Astrocyte of the spinal cord (primary cell): ENCODE measurements at regions not wholly inside any gene's neighbourhood (a gene's known extent, or its start where the extent isn't known, plus 50 kb on each side); places are given as distances from the start of the nearest gene placed in this dataset.
"Not testable (repeated sequence)": the region's sequence is repeated elsewhere in the genome, so short reads cannot be mapped to it uniquely, and the experiment has no call there.

Source experiments
- DNase-seq: peaks from one replicate; pipeline ENCODE4 v3.0.0; 2011; ENCODE audit warnings: low read depth, low spot score
- H3K4me3 ChIP-seq: 2 replicates; pipeline ENCODE4 v1.5.1; 2011; ENCODE audit warnings: low read depth, mild to moderate bottlenecking, low read length, moderate library complexity
- in situ Hi-C: cut with HindIII; loops from 2 replicates; pipeline ENCODE4 v1.10.0; 2017; ENCODE audit warnings: low sequenced_read_pairs
- TF ChIP-seq, protein P1 (sequence below): IDR thresholded peaks from 2 replicates; pipeline ENCODE4 v1.5.1; 2012; ENCODE audit warnings: low read depth, mild to moderate bottlenecking, low read length, inconsistent platforms

DNA sequence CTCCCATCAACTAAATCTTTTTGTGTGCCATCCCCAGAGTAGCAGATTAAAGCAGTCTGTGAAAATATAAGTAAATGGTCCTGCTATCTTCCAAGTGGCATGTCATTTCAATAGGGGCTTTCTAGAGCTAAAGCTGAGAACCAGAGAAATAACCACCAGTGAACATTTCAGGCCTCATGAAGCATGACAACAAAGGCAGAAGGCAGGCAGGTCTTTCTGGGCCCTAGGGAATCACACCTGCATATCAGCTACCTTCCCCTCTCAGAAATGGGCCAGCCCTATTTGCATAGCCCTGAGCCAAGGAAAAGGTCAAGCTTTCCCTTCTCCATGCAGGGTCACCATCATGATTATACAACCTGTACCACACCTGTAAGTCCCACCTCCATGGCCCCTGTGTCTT is 205.3 kb downstream of the DEPDC1B start:
- H3K4me3 ChIP-seq, result no peak overlapping the region
- in situ Hi-C loops, result no loop called here
- TF ChIP-seq, protein P1, sequence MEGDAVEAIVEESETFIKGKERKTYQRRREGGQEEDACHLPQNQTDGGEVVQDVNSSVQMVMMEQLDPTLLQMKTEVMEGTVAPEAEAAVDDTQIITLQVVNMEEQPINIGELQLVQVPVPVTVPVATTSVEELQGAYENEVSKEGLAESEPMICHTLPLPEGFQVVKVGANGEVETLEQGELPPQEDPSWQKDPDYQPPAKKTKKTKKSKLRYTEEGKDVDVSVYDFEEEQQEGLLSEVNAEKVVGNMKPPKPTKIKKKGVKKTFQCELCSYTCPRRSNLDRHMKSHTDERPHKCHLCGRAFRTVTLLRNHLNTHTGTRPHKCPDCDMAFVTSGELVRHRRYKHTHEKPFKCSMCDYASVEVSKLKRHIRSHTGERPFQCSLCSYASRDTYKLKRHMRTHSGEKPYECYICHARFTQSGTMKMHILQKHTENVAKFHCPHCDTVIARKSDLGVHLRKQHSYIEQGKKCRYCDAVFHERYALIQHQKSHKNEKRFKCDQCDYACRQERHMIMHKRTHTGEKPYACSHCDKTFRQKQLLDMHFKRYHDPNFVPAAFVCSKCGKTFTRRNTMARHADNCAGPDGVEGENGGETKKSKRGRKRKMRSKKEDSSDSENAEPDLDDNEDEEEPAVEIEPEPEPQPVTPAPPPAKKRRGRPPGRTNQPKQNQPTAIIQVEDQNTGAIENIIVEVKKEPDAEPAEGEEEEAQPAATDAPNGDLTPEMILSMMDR, result no peak
- DNase-seq, result no peak

DNA sequence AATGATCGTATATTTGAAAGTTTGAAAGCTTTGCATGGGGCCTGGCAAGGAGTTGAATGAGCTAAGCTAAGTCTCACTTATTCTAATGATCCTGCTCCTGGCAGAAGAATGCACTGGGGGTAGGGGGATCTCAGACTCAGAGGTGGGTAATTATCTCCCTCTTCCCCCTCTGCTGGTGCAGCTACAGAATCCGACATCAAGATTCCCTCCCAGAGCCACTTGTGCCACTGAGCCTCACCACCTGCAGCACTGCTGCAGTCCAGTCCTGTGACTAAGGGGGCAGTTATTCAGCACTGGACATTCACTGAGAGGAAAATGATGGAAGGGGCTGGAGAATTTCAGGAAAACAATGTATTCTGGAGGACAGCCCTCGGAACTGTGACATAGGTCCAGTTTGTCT is 205.8 kb downstream of the DEPDC1B start:
- DNase-seq, result no peak
- in situ Hi-C loops, result no loop called here
- no peak overlapping the region for H3K4me3 ChIP-seq
- TF ChIP-seq, protein P1, result no peak

DNA sequence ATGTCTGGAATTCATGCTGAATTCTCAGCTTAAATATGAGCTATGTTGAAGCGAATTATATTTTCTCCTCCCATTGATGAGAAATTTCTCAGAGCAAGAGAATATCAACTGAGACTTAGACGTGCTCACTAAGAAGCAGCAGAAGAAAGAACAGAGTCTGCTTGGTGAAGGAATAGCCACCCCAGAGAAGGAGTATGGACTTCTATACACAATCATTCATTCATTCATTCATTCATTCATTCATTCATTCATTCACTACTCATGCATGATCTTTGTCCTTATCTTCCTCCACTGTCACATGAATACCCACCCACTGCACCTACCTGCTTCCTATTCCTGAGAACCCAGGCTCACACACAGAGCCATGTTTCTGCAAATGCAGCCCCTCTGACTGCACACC is 206.6 kb downstream of the DEPDC1B start:
- no peak overlapping the region for H3K4me3 ChIP-seq
- in situ Hi-C loops, result no loop called here
- no peak for DNase-seq
- TF ChIP-seq, protein P1, result no peak

DNA sequence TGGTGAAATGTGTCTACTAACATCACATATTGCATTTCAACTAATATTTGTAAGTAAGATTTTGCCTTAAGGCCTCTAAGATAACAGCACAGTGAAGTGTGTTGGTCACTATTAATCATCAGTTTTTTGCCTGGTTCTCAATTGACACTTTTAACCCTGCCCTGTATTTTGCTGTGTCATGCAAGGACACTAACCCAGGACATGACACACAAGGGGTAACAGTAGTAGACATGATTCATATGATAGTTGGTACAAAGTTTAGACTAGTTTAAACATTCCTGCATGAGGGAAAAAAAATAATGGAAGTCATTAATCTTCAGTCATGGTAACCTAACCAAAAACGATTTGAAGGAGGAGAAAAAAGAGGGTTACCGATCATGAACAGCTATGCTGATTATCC is 207.0 kb downstream of the DEPDC1B start:
- DNase-seq, result no peak
- in situ Hi-C loops, result no loop called here
- H3K4me3 ChIP-seq, result no peak overlapping the region
- TF ChIP-seq, protein P1, result no peak

DNA sequence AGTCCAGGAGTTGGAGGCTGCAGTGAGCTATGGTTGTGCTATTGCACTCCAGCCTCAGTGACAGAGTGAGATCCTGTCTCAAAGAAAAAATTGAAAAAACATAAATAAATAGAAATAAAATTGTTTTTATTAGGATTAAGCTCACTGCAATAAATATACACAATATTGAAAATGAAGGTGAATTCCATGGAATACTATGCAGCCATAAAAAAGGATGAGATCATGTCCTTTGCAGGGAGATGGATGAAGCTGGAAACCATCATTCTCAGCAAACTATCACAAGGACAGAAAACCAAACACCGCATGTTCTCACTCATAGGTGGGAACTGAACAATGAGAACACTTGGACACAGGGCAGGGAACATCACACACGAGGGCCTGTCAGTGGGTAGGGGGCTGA is 207.6 kb downstream of the DEPDC1B start:
- in situ Hi-C loops, H3K4me3 ChIP-seq, DNase-seq: not testable (repeated sequence)

DNA sequence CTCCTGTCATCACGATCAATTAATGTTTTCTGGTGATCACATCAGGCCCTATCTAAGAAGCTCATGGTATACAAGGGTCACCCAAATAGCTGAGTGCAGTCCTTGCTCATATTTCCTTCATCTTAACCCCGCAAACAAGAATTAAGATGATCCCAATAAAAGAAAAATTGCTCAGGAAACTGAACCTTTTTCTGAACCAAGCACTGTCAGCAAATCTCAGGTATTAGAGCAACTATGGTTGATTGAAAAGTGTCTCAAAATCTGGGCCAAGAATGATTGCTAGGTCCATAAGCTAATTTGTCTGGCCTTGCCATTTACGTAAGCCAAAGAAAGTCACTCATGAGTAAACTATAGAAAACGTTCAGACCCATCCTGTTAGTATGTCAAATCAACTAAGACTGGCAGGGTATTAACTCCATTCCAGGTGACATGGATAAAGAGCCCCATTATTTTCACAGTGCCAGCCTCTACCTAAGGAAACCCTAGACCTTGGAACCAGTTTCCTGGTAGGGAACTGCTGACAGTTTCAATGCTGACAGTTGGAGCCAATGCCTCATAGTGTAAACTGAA is 209.3 kb downstream of the DEPDC1B start:
- TF ChIP-seq, protein P1, result no peak
- in situ Hi-C loops, result no loop called here
- DNase-seq, result no peak
- no peak overlapping the region for H3K4me3 ChIP-seq

DNA sequence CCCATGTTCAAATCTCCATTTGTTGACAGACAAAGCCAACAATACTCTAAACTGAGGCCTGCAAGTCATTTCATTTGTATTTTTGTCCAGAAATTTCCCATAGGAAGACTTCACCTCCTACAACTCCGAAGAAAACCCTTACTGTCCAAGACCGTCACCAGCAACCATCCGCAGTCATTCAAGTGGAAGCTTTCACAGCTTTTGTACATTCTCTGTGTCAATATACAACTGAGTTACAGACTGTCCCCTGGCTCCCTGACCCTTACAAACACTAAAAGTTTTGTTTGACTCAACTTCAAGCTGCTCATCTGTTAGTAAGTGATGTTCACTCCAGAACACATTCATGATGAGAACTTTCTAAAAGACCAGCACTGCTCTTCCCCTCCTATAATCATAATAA is 210.1 kb downstream of the DEPDC1B start:
- TF ChIP-seq, protein P1, result no peak
- DNase-seq, result no peak
- in situ Hi-C loops, result no loop called here
- H3K4me3 ChIP-seq, result no peak overlapping the region
